HG03280 (cell line): ENCODE measurements at regions not wholly inside any gene's neighbourhood (a gene's known extent, or its start where the extent isn't known, plus 50 kb on each side); places are given as distances from the start of the nearest gene placed in this dataset.
A peak's percentile ranks its signal among the peaks of the same experiment; 100 is the strongest.
"Not testable (repeated sequence)": the region's sequence is repeated elsewhere in the genome, so short reads cannot be mapped to it uniquely, and the experiment has no call there.

Source experiments
- ATAC-seq: cut with Tn5 transposase; IDR thresholded peaks from one replicate; pipeline ENCODE4 v1.9.1; 2021; ENCODE audit warnings: mild to moderate bottlenecking, moderate library complexity; ENCODE audit not compliant: unreplicated experiment

- no peak for ATAC-seq
These were observed 104.9 kb downstream of the CHIC2 start for GRCh38 chr4:53959343-53960120.

GRCh38 chr4:53956454-53956853 lies 108.0 kb downstream of the CHIC2 start:
- ATAC-seq = no peak

DNA sequence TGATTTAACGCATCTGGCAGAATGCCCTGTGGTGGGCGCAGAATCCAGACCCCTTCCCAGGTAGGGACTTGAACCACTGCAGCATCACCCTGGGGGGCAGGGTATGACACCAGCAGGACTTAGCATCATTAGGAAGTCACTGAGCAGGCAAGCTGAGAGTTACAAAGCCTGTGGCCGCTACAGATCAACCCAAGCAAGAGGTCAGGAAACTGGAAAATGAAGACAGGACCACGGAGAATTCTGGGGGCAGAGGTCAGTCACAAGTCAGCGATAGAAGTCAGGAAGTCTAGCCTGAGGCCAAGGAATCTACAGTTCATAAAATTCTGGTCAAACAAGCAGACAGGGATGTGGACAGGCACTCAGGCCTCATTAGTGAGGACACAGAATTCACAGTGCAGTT lies 108.4 kb downstream of the CHIC2 start:
- no peak for ATAC-seq

DNA sequence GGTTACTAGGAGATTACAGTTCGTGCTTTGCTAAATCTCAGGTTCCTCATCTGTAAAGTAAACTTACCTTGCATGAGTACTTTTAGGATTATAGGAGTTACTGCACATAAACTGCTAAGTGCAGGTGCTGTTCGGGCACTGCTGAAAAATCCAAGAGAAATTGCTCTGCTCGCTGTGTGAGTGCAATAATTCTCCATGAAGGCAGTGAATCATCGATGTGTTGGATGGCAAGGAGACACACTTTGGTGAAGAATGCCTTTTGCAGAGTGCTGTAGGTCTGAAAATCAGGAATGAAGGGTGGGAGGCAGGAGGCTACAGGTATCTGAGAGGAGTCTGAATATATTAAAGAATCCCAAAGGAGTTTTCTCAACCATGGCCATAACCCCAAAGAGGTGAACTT lies 113.0 kb downstream of the CHIC2 start:
- ATAC-seq = no peak

DNA sequence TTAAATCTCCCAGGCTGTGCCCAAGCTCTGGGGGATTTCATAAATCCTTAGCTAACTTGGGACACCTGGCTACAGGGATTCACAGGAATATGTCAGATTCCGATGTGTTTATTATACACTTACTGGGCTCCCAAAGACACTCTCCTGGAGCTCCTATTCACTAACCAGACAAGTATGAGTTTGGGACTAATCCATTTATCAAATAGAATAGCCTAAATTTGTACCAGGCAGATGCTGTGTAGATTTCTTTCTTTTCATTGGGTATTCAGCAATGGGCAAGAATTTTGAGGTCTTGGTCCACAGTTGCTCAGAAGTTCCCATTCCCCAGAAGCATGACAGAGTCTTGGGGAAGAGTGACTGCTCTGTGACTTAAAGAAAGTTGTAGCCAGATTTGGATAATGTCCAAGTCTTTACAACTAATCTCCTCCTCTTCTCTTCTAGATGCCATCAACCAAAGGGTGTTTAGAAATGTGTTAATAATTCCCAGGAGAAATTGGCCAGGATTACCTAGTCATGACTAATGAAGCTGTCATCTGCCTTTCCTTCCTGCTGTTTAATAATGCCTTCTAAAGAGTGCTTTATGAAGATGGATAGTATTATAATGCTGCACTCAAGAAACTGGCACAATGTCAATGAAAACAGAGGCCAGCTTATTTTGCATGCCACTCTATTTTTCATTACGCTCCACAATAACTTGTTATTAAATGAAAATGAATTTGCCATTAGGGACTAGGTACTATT lies 120.9 kb downstream of the CHIC2 start:
- ATAC-seq = no peak

DNA sequence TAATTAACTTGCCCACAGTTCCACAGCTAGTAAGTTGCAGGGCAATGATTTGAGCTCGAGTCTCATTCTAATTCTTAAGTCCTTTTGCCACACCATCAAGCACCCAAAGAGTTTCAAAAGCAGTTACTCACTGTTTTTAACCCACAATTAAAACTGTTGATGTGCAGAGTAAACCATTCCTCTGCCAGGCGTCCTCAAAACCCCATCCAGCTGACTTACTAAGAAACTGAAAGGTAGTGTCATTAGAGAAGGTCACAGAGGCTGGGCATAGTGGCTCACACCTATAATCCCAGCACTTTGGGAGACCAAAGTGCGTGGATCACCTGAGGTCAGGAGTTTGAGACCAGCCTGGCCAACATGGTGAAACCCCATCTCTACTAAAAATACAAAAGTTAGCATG lies 121.7 kb downstream of the CHIC2 start:
- ATAC-seq = no peak

DNA sequence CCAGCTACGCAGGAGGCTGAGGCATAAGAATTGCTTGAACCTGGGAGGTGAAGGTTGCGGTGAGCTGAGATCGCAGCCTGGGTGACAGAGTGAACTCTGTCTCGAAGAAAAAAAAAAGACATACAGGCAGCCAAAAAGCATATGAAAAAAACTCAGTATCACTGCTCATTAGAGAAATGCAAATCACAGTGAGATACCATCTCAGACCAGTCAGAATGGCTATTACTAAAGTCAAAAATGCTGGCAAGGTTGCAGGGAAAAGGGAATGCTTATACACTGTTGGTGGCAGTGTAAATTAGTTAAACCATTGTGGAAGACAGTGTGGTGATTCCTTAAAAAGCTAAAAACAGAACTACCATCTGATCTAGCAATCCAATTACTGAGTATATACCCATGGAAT lies 123.1 kb downstream of the CHIC2 start:
- no peak for ATAC-seq

GRCh38 chr4:53939892-53940291 lies 124.5 kb downstream of the CHIC2 start:
- ATAC-seq = not testable (repeated sequence)

GRCh38 chr4:53937918-53938317 lies 126.5 kb downstream of the CHIC2 start:
- no peak for ATAC-seq

DNA sequence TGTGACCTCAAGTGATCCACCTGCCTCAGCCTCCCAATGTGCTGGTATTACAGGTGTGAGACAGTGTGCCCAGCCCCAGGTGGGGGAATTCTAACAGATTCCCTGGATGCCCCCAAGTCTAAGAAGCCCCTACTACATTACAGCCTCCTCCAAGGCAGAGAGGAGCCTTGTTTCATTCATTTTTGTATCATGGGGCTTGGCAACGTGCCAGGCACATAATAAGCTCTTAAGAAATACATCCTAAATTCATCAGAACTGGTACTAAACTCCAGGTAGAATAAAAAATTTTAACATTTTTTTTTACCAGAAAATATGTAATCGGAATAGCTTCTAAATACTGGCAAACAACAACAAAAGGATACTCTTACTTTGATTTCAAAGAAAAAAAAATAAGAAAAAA lies 127.1 kb downstream of the CHIC2 start:
- ATAC-seq = no peak

GRCh38 chr4:53935780-53936179 lies 128.6 kb downstream of the CHIC2 start:
- no peak for ATAC-seq

GRCh38 chr4:53932796-53933610 lies 131.4 kb downstream of the CHIC2 start:
- ATAC-seq = no peak

GRCh38 chr4:53931461-53931961 lies 132.9 kb downstream of the CHIC2 start:
- no peak for ATAC-seq

DNA sequence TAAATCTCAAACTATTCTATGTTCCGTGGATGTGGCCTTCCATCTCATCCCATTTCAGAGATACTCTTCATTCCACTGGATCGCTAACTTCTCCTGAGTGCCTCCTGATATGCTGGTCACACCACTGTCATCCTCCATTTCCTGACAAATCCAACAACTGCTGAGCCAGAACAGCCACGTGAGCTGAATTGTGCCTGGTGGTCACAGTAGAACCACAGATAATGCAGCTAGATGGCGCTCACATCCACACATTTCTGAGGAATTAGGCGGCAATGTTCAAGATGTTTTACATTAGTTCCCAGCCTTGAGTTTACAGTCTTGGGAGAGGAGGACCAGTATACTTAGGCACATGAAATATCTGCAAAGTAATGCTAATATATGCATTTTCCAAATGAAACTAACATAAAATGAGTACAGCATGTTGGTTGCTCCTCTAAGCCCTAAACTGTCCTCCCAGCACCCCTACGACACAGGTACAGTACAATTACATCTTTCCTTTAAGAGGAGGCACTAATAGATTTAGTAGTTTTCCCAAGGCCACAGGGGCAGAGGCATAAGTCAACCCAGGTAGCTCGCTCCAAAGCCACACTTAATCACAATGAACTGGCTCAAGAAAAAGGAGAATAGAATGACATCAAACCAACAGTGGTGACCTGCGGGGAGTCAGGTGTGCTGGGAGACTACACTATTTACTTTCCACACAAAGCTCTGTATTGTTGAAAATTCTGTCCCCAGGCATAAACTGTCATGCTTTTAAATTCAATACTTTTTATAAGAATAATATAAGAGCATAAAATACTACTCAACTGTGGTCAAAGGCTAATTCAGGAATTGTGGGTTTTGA lies 134.2 kb downstream of the CHIC2 start:
- ATAC-seq = peak; percentile 59

DNA sequence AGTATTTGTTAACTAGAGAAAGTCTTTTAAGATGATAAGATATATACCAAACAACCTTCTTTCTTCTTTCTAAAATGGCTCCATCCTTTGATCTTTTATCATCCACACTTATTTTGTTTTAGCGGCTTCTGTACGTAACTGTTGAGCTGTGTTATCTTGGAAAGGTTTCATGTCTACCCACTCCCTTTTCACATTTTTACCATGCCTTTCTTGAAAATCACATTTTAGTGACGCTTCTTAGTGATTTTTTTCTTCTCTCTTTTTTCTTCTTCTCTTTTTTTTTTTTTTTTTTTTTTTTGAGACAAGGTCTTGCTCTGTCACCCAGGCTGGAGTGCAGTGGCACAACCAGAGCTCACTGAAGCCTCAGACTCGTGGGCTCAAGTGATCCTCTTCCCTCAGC lies 135.1 kb downstream of the CHIC2 start:
- ATAC-seq = no peak

GRCh38 chr4:53928825-53929224 lies 135.6 kb downstream of the CHIC2 start:
- no peak for ATAC-seq

DNA sequence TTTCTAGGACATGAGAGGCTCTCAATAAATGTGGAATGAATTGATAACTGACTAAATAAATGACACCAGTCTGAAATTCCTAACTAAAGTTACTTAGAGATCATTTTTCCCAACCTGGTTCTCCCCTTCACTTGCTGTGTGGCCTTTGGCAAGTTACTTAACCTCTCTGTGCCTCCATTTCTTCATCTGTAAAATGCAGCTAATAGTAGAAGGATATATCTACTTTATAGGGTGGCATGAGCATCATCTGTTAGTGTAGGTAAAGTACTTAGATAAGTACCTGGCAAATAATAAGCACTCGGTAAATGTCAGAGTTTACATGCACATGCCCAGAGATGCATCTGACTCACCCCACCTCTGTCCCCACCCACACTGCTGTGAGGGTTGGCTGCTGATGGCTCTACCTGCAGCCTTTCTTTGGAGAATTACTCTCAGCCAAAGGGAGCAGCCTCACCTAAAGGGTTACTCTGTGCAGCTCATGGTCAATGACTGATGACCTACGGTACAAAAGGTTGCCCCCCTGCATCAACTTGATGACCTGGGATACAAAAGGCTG lies 139.3 kb downstream of the CHIC2 start:
- no peak for ATAC-seq

GRCh38 chr4:53924333-53925049 lies 139.9 kb downstream of the CHIC2 start:
- ATAC-seq = no peak

- ATAC-seq = no peak
These were observed 140.5 kb downstream of the CHIC2 start for GRCh38 chr4:53923921-53924320.

- ATAC-seq = no peak
These were observed 142.5 kb downstream of the CHIC2 start for GRCh38 chr4:53921856-53922255.
